AG04450 (cell line): ENCODE measurements at regions not wholly inside any gene's neighbourhood (a gene's known extent, or its start where the extent isn't known, plus 50 kb on each side); places are given as distances from the start of the nearest gene placed in this dataset.
"Not testable (repeated sequence)": the region's sequence is repeated elsewhere in the genome, so short reads cannot be mapped to it uniquely, and the experiment has no call there.

Source experiments
- CTCF ChIA-PET: fragments of 300-600, 350-600 bp; formaldehyde crosslinking; extraction: SDS; loops from one replicate; lab custom pipeline; 2022; ENCODE audit warnings: antibody characterized with exemption, inconsistent platforms; lab: Charles Lee
- POLR2A ChIA-PET: fragments of 350-600 bp; formaldehyde crosslinking; extraction: SDS; loops from one replicate; lab custom pipeline; 2021; ENCODE audit warnings: antibody characterized with exemption, inconsistent platforms; lab: Yijun Ruan, JAX
- DNase-seq: peaks from one replicate; pipeline ENCODE4 v3.0.0-alpha.2; 2011; ENCODE audit warnings: low read depth, low spot score
- H3K27ac ChIP-seq: one replicate; pipeline ENCODE4 v1.5.1; 2012; ENCODE audit warnings: low read depth, low read length, control low read depth
- H3K27me3 ChIP-seq: one replicate; pipeline ENCODE4 v1.6.0; 2012; ENCODE audit warnings: low read length; ENCODE audit not compliant: control insufficient read depth, insufficient read depth
- H3K4me3 ChIP-seq: 2 replicates; pipeline ENCODE4 v1.5.1; 2011; ENCODE audit warnings: mild to moderate bottlenecking, low read depth, low read length, control low read depth
- H3K9me3 ChIP-seq: 2 replicates; pipeline ENCODE4 v1.5.1; 2012; ENCODE audit warnings: low read length; ENCODE audit not compliant: control insufficient read depth, insufficient read depth
- TF ChIP-seq, protein P1 (sequence below): IDR thresholded peaks from 2 replicates; pipeline ENCODE4 v1.5.1; 2011; ENCODE audit warnings: low read depth, low read length, control low read depth, inconsistent platforms

DNA sequence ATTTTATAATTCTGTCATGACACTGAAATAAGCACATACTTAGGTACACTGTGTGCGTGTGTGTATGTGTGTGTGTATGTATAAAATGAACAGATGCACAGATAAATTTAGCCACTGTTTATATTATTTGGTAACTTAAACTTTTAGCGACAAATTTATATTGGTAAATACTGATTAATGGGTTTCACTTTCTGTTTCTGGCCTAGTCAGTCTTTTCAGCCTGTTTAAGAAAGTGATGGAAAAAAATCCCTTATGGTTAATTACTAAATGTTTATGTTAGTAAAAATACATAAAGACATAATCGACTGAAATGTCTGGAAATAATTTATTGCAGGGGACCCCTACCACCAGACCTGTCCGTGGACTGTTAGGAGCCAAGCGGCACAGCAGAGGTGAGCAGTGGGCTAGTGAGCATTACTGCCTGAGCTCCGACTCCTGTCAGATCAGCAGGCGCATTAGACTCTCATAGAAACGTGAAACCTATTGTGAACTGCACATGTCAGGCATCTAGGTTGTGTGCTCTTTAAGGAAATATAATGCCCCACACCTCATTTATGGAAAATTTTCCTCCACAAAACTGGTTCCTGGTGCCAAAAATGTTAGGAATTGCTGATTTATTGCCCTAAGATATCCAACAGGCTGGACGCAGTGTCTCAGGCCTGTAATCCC is 717.4 kb downstream of the SI start:
- no peak for DNase-seq
- H3K27me3 ChIP-seq = no peaks in the 10 kb centered on the region
- TF ChIP-seq, protein P1, sequence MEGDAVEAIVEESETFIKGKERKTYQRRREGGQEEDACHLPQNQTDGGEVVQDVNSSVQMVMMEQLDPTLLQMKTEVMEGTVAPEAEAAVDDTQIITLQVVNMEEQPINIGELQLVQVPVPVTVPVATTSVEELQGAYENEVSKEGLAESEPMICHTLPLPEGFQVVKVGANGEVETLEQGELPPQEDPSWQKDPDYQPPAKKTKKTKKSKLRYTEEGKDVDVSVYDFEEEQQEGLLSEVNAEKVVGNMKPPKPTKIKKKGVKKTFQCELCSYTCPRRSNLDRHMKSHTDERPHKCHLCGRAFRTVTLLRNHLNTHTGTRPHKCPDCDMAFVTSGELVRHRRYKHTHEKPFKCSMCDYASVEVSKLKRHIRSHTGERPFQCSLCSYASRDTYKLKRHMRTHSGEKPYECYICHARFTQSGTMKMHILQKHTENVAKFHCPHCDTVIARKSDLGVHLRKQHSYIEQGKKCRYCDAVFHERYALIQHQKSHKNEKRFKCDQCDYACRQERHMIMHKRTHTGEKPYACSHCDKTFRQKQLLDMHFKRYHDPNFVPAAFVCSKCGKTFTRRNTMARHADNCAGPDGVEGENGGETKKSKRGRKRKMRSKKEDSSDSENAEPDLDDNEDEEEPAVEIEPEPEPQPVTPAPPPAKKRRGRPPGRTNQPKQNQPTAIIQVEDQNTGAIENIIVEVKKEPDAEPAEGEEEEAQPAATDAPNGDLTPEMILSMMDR = no peak
- ChIA-PET CTCF (no interaction called here), POLR2A (no interaction called here)
- H3K9me3 ChIP-seq = peaks cover 6% of the 10 kb centered on the region
- no peak overlapping the region for H3K27ac ChIP-seq
- H3K4me3 ChIP-seq = no peak overlapping the region

DNA sequence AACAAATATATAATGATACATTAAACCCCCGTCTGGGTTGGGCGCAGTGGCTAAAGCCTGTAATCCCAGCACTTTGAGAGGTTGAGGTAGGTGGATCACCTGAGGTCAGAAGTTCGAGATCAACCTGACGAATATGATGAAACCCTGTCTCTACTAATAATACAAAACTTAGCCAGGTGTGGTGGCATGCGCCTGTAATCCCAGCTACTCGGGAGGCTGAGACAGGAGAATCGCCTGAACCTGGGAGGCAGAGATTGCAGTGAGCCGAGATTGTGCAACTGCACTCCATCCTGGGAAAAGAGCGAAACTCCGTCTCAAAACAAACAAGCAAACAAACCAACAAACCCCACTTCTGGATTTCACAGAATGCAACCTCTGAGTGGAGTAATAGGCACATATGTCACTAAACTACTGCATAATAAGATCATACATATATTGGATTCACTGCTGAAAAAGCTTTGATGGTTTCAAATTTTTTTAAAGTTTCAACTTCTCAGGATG is 718.2 kb downstream of the SI start:
- DNase-seq = no peak
- Histone ChIP-seq H3K9me3 (peaks cover 6% of the 10 kb centered on the region), H3K27me3 (no peaks in the 10 kb centered on the region), H3K27ac (no peak overlapping the region), H3K4me3 (no peak overlapping the region)
- CTCF ChIA-PET = no interaction called here
- TF ChIP-seq, protein P1 = no peak
- POLR2A ChIA-PET = no interaction called here

DNA sequence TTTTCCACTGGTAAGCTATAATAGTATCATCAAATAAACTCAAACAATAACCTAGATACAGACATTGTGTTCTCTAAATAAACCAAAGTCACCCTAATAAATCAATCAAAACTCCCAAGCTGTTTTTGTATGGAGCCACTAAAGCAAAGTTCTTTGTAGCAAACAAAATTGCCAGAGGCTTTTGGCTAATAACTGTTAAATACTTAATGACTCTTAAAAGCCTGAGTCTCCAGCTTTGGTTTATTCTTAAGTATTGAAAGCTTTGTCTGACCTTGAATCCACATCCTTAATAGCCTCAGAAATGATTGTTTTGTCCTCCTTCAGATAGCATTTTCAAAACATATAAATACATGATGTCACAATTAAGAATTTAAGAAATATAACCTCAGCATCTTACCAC is 725.3 kb downstream of the SI start:
- no peak overlapping the region for H3K27ac ChIP-seq
- CTCF ChIA-PET = no interaction called here
- POLR2A ChIA-PET = no interaction called here

DNA sequence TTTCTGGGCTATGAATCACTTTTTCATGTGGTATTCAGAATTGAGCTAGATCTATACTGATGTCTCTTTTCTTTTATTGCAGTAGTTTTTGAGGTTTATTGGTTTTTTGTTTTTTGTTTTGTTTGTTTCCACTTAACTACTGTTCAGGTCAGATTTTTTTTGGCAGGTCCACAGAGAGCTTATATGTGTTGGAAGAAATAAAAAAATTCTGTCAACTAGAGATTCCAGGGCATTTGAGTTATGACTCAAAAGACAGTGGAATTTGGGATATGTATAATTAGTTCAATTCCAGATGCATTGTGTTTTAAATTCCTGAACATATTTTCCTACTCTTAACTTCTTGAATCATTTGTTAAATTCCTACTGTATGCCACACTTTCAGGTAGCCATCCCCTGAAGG is 727.2 kb downstream of the SI start:
- ChIA-PET CTCF (no interaction called here), POLR2A (no interaction called here)
- DNase-seq = no peak

More for the DNA sequence above, 725.3 kb downstream of the SI start:
- no peak for DNase-seq
- Histone ChIP-seq H3K4me3 (no peak overlapping the region), H3K9me3 (no peaks in the 10 kb centered on the region), H3K27me3 (no peaks in the 10 kb centered on the region)
- TF ChIP-seq, protein P1 = no peak

GRCh38 chr3:164342206-164342605 is 736.1 kb downstream of the SI start:
- CTCF ChIA-PET, H3K27me3 ChIP-seq, H3K4me3 ChIP-seq, POLR2A ChIA-PET, DNase-seq, H3K27ac ChIP-seq: not testable (repeated sequence)
- H3K9me3 ChIP-seq = peaks cover 37% of the 10 kb centered on the region

More for the DNA sequence above, 727.2 kb downstream of the SI start:
- Histone ChIP-seq H3K27ac (no peak overlapping the region), H3K9me3 (peaks cover 4% of the 10 kb centered on the region; the same call in 1 of the 2 replicates), H3K4me3 (no peak overlapping the region), H3K27me3 (no peaks in the 10 kb centered on the region)
- TF ChIP-seq, protein P1 = no peak
